KMS-11 (cell line): ENCODE measurements at regions not wholly inside any gene's neighbourhood (a gene's known extent, or its start where the extent isn't known, plus 50 kb on each side); places are given as distances from the start of the nearest gene placed in this dataset.

Experiments used
- H2AFZ ChIP-seq: fragments of 200-600 bp; sonication (generic); 2 replicates; pipeline ENCODE4 v1.6.1; 2016; ENCODE audit warnings: antibody characterized with exemption, mixed run types, low read depth
- H3K27ac ChIP-seq: fragments of 200-600 bp; sonication (generic); 2 replicates; pipeline ENCODE4 v1.6.1; 2016; ENCODE audit warnings: mild to moderate bottlenecking, mixed run types
- H3K27me3 ChIP-seq: fragments of 200-600 bp; sonication (generic); 2 replicates; pipeline ENCODE4 v1.6.1; 2017; ENCODE audit warnings: mild to moderate bottlenecking, low read depth, mixed run types, moderate library complexity; ENCODE audit not compliant: insufficient read depth
- H3K36me3 ChIP-seq: fragments of 200-600 bp; sonication (generic); 2 replicates; pipeline ENCODE4 v1.6.1; 2017; ENCODE audit warnings: mild to moderate bottlenecking, mixed run types; ENCODE audit not compliant: insufficient read depth
- H3K4me1 ChIP-seq: fragments of 200-600 bp; sonication (generic); 2 replicates; pipeline ENCODE4 v1.6.1; 2016; ENCODE audit warnings: mild to moderate bottlenecking, low read depth, mixed run types; ENCODE audit not compliant: poor library complexity, severe bottlenecking
- H3K4me2 ChIP-seq: fragments of 200-600 bp; sonication (generic); 2 replicates; pipeline ENCODE4 v1.7.0; 2016; ENCODE audit warnings: mild to moderate bottlenecking, mixed run types
- H3K4me3 ChIP-seq: fragments of 200-600 bp; sonication (generic); IDR thresholded peaks from 2 replicates; pipeline ENCODE4 v1.6.1; 2017; ENCODE audit warnings: low read depth, low read length, mixed read lengths; ENCODE audit not compliant: insufficient read depth
- H3K79me2 ChIP-seq: fragments of 200-600 bp; sonication (generic); 2 replicates; pipeline ENCODE4 v1.6.1; 2016; ENCODE audit warnings: low read depth, mixed run types; ENCODE audit not compliant: insufficient read depth
- H3K9ac ChIP-seq: fragments of 200-600 bp; sonication (generic); 2 replicates; pipeline ENCODE4 v1.6.1; 2016; ENCODE audit warnings: mild to moderate bottlenecking, mixed run types
- H4K20me1 ChIP-seq: fragments of 200-600 bp; sonication (generic); 2 replicates; pipeline ENCODE4 v1.6.1; 2016; ENCODE audit warnings: mild to moderate bottlenecking, mixed run types; ENCODE audit not compliant: insufficient read depth
- TF ChIP-seq, protein P1 (sequence below): fragments of 200-600 bp; sonication (generic); conservative IDR thresholded peaks from 2 replicates; pipeline ENCODE4 v1.6.1; 2017; ENCODE audit warnings: low read depth, mild to moderate bottlenecking, antibody characterized with exemption, low read length, moderate library complexity, mixed read lengths

GRCh38 chr6:87926687-87927086 is 121.0 kb upstream of the SPACA1 start:
- Histone ChIP-seq H3K27me3 (no peaks in the 10 kb centered on the region), H3K4me3 (no peak overlapping the region), H2AFZ (0 out of 2 replicates have a peak overlapping the region, but pooled peaks have one; percentile 29), H3K79me2 (no peaks in the 10 kb centered on the region), H3K9ac (peak overlapping the region; percentile 82; the same call in 1 of the 2 replicates), H4K20me1 (no peaks in the 10 kb centered on the region), H3K36me3 (no peaks in the 10 kb centered on the region), H3K4me1 (peaks cover 96% of the 10 kb centered on the region), H3K4me2 (peak overlapping the region; percentile 79), H3K27ac (peak overlapping the region; percentile 98)
- TF ChIP-seq, protein P1, sequence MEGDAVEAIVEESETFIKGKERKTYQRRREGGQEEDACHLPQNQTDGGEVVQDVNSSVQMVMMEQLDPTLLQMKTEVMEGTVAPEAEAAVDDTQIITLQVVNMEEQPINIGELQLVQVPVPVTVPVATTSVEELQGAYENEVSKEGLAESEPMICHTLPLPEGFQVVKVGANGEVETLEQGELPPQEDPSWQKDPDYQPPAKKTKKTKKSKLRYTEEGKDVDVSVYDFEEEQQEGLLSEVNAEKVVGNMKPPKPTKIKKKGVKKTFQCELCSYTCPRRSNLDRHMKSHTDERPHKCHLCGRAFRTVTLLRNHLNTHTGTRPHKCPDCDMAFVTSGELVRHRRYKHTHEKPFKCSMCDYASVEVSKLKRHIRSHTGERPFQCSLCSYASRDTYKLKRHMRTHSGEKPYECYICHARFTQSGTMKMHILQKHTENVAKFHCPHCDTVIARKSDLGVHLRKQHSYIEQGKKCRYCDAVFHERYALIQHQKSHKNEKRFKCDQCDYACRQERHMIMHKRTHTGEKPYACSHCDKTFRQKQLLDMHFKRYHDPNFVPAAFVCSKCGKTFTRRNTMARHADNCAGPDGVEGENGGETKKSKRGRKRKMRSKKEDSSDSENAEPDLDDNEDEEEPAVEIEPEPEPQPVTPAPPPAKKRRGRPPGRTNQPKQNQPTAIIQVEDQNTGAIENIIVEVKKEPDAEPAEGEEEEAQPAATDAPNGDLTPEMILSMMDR, result no peak

DNA sequence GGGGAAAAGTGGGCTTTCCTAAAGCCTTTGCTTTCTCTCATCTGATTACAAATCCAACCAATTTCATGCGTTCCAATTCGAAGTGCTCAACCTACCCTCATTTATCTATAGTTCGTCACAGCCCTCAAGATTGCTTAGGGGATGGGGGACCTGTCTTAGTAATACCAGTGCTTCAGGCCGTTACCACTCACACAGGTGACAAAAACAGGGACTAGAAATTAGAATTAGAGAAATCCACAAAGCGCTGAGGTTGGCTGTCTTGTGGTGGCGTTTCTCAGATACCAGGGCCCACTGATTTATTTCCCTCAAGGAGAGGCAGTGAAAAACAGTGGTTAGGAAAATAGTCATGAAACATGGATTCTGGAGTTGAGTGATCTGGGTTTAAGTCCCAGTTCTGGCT is 121.6 kb upstream of the SPACA1 start:
- H2AFZ ChIP-seq, result no peak overlapping the region
- H3K27ac ChIP-seq, result peak overlapping the region; percentile 98
- peaks cover 98% of the 10 kb centered on the region for H3K4me1 ChIP-seq
- peak overlapping the region; percentile 82 for H3K9ac ChIP-seq
- H3K4me2 ChIP-seq, result peak overlapping the region; percentile 79
- H3K36me3 ChIP-seq, result no peaks in the 10 kb centered on the region
- no peaks in the 10 kb centered on the region for H3K27me3 ChIP-seq
- TF ChIP-seq, protein P1, result no peak
- no peak overlapping the region for H3K4me3 ChIP-seq
- H4K20me1 ChIP-seq, result no peaks in the 10 kb centered on the region
- no peaks in the 10 kb centered on the region for H3K79me2 ChIP-seq

- peak overlapping the region; percentile 79 for H3K4me2 ChIP-seq
- peak overlapping the region; percentile 98 for H3K27ac ChIP-seq
Measured at GRCh38 chr6:87925373-87926060, 122.1 kb upstream of the SPACA1 start.

DNA sequence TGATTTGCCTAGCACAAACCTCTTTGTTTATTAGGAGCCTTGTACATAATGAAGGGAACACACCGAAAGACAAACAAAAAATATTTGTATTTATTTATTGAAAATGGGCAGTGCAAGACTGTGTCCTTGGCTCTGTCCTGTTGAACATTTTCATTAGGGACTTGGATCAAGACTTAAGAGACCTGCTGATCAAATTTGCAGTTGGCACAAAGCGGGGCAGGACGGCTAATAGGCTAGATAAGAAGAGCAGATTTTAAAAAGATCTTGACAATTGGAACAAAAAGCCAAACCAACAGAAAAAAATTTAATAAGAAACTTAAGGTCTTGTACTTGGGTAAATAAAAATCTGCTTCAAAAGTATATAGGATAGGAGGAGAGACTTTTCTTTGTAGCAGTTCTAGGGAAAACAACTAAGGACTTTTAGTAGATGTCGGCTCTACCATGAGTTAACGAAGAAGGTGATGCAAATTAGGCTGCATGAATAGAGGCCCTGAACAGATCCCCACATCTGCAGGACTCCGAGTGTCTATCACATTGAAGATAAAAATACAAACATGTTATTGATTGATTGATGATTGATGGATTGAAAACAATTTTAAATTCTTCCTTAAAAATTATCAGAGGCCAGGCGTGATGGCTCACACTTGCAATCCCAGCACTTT is 124.1 kb upstream of the SPACA1 start:
- H3K79me2 ChIP-seq, result no peaks in the 10 kb centered on the region
- peaks cover 100% of the 10 kb centered on the region for H3K4me1 ChIP-seq
- no peak overlapping the region for H3K4me3 ChIP-seq
- H3K36me3 ChIP-seq, result no peaks in the 10 kb centered on the region
- no peaks in the 10 kb centered on the region for H3K27me3 ChIP-seq
- peak overlapping the region; percentile 22; the same call in 1 of the 2 replicates for H2AFZ ChIP-seq
- TF ChIP-seq, protein P1, result no peak
- H3K27ac ChIP-seq, result peak overlapping the region; percentile 98
- H3K9ac ChIP-seq, result peak overlapping the region; percentile 28; the same call in 1 of the 2 replicates
- H3K4me2 ChIP-seq, result peak overlapping the region; percentile 79
- no peaks in the 10 kb centered on the region for H4K20me1 ChIP-seq

More at GRCh38 chr6:87925373-87926060, 122.1 kb upstream of the SPACA1 start:
- Histone ChIP-seq H3K79me2 (no peaks in the 10 kb centered on the region), H3K4me1 (peaks cover 100% of the 10 kb centered on the region), H2AFZ (peak overlapping the region; percentile 36; the same call in 1 of the 2 replicates), H3K27me3 (no peaks in the 10 kb centered on the region), H4K20me1 (no peaks in the 10 kb centered on the region), H3K9ac (peak overlapping the region; percentile 82), H3K4me3 (no peak overlapping the region), H3K36me3 (no peaks in the 10 kb centered on the region)
- TF ChIP-seq, protein P1, result no peak
